SK-MEL-5 (cell line): ENCODE measurements at regions not wholly inside any gene's neighbourhood (a gene's known extent, or its start where the extent isn't known, plus 50 kb on each side); places are given as distances from the start of the nearest gene placed in this dataset.

Experiments
- DNase-seq: peaks from one replicate; pipeline ENCODE4 v3.0.0-alpha.2; 2016; ENCODE audit warnings: low read depth, low spot score
- in situ Hi-C: cut with HindIII; loops from 2 replicates; pipeline ENCODE4 v1.10.0; 2016; ENCODE audit warnings: low sequenced_read_pairs, high pct_unique_total_duplicates, low pct_unique_long_range_greater_than_20kb

DNA sequence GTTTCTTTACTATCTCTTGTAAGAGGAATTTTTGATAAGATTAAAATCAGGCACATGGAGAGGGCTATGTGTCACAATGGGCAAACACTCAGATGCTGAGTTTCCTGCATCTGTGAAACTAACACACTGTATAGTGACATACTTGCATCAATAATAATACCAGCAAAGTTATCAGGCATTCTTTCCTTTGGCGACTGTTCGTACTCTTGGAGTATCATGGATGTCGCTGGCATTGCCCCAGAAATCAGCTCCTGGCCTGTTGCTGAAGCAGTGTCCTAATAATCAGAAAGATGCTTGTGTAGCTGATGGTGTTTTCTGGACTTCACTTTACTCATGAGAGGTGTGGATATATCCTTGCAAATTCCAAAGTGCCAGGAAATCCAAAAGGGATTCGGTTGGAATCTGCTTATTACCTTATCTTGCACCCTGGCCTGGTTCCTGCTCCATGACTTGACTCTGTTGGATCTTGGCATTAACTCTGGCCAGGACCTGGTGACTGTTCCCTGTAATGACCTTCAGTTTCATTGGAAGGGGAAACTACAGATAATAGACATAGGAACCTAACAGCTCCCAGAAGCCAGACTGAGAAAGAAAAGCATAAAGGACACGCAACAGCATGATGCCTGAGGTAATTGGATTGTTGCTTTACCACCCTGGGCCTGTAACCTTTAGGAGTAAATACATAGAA is 762.5 kb upstream of the GRIA3 start:
- no peak for DNase-seq
- in situ Hi-C loops, result no loop called here

DNA sequence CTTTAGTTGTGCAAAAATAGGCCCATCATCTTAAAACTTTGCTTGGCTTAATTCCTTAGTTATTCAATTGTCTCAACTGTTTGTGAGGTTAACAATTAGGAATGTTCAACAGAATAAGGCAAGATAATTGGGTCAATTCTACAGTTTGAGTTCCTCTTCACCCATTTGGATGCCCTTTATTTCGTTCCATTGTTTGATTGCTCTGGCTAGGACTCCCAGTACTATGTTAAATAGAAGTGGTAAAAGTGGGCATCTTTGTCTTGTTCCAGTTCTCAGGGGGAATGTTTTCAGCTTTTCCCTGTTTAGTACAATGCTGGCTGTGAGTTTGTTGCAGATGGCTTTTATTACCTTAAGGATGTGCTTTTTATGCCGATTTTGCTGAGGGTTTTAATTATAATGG is 761.5 kb upstream of the GRIA3 start:
- in situ Hi-C loops, result no loop called here
- DNase-seq, result no peak

DNA sequence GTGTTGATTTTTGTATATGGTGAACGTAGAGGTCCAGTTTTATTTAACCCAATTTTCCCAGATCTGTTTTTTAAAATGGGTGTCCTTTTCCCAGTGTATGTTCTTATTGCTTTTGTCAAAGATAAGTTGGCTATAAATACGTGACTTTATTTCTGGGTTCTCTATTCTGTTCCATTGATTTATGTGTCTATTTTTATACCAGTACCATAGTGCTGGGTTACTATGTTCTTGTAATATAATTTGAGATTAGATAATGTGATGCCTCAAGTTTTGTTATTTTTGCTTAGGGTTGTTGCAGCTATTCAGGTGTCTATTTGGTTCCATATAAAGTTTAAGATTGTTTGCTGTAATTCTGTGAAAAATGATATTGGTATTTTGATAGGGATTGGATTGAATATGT is 749.1 kb upstream of the GRIA3 start:
- DNase-seq, result no peak
- in situ Hi-C loops, result no loop called here

DNA sequence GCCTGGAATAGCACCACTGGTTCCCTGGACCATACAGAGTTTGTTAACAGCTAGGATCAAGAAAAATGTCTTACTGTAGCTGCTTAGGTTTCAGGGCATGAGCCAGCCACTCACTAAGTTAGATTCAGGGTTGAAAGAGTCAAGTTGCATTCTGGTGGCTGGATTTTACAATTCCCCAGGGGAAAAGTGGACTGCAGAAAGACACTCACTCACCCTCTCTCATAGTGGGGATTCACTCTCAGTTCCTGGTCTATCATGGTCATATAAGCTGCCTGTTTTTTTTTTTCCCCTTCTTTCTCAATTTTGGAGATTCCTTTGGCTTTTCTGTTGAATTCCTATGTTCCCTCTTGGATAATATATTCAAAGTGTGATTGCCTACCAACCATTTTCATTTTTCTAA is 744.2 kb upstream of the GRIA3 start:
- DNase-seq, result no peak
- in situ Hi-C loops, result no loop called here

DNA sequence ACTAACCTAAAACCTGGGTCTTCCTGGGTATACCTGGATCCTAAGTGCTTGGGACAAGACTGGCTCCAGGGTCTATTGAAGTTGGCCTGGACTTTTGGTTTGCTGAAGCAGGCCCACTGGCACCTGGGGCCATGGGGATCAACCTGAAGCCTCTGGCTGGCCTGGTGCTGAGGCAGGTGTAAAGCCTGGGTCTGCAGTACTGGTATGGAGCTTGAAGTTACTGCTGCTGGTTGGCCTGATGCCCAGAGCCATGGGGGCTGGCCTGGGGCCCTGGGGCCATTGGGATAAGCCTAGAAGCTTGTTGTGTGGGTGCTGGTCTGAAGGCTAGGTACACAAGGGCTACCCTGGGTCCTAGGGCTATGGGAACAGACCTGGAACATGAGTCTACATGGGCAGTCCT is 743.2 kb upstream of the GRIA3 start:
- in situ Hi-C loops, result no loop called here
- no peak for DNase-seq

DNA sequence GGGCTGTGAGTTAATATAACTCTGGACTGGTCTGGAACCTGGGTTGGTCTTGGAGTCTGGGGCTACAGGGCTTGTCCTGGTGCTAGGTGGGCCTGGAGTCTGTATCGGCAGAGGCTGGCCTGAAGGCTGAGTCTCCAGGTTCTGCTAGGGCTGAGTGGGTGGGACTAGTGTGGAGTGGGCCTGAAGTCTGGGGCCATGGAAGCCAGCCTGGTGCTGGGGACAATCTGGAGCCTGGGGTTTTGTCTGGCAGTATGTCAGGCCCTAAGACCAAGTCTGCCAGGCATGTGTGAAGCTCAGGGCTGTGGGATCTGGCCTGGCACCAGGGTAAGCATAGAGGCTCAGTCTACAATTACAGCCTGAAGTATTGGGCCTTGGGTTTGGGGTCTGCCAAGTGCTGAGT is 742.6 kb upstream of the GRIA3 start:
- in situ Hi-C loops, result no loop called here
- DNase-seq, result no peak

DNA sequence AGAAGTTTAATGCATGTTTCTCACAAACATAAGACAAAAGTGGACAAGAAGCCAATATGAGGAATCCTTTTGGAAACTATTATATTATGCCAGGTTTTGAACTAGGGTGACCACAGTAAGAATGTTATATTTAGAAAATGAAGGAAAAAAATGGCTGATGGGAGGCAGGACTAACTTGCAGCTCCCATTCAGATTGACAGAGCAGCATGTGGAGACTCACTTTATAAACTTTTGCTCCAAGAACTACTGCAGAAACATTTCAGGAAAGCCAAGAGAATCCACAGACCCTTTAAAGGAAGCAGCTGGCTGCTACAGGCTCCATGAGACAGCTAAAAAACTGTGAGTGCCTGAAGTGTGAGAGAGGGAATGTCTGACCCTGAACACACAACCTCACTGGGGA is 738.6 kb upstream of the GRIA3 start:
- in situ Hi-C loops, result no loop called here
- no peak for DNase-seq

DNA sequence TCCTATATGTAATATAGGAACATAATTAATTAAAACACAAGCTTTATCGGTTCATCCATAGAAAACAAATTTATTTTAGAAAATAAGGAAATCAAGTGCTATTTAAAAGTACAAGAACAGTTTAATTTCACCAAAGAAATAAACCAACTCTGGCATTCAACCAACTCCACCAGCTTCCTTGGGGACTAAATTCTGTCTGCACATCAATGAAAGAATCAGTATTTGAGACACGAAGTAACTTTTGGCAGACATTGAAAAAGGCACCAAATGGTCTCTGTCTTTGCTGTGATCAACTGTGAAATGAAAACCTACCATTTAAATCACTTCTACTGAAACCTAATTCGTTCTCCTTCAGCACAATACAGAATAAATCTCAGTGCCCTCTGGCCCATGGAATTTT is 719.7 kb upstream of the GRIA3 start:
- DNase-seq, result no peak
- in situ Hi-C loops, result no loop called here

DNA sequence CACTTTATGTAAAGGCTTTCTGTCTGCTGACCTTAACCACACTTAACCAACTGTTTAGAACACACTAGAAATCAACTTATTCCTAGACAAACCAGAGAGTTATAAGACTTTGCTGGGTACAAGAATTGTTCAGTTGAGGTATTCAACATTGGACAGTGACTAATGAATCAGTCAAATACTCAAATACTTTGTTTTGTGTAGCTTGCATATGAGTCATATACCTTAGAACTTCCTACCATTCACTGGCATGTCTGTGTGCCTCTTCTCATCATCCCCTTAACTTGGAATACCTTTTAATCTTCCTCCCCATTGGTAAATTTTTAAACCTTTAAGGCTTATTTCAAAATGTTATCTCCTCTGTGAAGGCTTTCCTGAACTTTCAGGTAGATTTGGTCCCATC is 708.8 kb upstream of the GRIA3 start:
- DNase-seq, result no peak

DNA sequence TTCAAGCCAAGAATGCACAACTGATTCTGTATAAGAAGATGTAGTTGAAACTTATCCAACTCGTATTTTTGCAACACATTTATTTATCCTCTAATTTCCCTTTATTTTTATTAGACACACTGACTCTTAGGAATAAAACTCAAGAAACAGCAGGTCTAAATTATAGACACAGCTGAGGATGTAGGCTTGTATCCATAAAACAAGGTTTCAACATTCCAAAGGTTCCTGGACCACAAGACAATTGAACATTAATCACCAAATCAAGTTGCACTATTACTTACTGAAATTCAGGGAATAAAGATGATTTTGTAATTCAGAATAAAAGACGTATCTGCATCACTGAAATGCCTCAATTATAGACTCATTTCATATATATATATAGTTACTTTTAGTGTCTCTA is 683.5 kb upstream of the GRIA3 start:
- DNase-seq, result no peak
- in situ Hi-C loops, result no loop called here

More for the DNA sequence above, 708.8 kb upstream of the GRIA3 start:
- in situ Hi-C loops, result no loop called here

DNA sequence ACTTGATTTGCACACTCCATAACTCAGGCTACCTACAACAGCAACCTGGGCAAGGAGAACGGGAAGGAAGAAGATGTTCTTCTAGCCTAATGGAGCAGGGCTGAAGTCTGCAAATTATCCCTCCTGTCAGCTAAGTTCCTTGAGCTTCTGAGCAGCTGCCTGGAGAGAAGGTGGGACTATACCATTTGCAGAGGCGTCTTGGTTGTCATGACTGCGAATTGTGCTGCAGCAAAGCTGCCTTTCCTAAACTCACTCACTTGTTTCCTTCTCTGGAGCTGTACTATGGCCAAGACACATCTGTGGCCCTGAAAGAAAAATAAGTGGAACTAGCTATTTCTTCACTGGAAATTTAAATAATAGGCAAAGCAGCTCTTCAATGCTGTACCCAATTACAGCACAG is 682.4 kb upstream of the GRIA3 start:
- in situ Hi-C loops, result no loop called here
- no peak for DNase-seq

DNA sequence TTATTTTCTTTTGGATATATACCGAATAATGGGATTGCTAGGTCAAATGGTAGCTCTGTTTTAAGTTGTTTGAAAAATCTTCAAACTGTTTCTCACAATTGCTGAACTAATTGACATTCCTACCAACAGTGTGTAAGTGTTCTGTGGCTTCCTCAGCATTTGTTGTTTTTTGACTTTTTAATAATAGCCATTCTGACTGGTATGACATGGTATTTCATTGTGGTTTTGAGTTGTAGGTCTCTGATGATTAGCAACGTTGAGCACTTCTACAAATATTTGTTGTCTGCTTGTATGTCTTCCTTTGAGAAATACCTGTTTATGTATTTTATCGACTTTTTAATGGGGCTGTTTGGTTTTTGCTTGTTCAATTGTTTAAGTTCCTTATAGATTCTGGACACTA is 680.1 kb upstream of the GRIA3 start:
- in situ Hi-C loops, result no loop called here
- no peak for DNase-seq

DNA sequence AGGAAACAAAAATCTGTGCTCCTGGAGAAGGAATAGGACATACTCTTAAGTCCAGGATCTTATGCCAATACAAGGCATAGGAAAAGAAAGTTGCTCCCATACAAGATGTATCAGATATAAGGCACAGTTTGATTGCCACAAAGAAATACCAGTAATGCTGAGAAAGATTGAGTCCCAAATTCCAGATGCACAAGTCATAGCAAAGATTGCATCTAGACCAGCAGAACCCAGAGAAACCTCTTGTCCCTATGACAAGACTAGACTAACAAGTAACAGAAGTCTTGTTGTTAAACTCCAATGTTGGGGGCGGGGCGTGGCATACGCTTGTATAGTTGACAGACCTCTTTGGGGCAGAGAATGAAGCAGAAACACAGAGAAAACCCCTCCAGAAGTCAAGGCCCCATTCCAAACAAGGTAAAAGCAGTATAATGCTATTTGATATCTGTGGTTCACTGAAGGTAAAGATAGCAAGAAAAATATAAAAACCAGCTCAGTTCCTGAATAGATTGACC is 671.5 kb upstream of the GRIA3 start:
- in situ Hi-C loops, result no loop called here
- no peak for DNase-seq

DNA sequence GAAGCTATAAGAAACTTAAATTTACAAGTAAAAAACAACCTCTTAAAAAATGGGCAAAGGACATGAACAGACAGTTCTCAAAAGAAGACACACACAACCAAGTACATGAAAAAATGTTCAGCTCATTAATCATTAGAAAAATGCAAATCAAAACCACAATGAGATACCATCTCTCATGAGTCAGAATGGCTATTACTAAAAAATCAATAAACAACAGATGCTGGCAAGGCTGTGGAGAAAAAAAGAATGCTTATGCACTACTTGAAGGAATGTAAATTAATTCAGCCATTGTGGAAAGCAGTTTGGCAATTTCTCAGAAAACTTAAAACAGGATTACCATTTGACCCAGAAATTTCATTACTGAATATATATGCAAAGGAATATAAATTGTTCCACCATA is 666.3 kb upstream of the GRIA3 start:
- DNase-seq, result no peak
- in situ Hi-C loops, result no loop called here

DNA sequence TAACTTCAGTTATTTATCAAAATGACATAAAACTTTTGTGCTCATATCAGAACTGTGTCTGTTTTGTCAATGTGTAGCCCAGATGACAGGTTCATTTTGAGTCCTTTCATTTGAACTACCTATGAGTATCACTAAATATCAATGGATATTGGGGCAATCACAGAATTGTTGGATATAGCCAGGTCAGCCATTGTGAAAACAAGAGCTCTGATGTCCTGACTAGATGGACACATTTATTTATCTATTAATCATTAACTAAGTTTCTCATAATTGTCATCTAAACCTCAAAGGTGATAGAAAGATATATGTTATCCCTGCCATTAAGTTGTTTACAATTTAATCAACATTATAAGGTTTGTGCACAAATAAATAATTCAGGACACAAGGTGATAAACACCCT is 638.3 kb upstream of the GRIA3 start:
- no peak for DNase-seq
- in situ Hi-C loops, result no loop called here

DNA sequence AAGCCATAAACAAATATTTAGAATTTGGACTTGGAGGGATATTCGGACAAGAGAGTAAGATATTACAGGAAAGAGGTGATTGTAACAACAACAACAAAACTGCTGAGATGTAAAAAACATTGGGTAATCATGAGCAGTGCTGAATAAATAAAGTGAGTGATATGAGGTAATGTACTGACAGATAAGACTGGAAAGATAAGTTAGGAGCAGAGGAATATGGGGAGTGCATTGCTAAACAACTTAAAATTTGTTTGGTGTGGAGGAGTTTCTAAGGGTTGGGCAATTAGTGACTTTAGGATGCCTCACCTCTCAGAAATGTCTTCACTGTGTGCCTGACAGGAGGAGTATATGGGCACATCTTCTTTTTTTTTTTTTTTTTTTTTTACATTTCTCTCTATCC is 637.8 kb upstream of the GRIA3 start:
- in situ Hi-C loops, result no loop called here

DNA sequence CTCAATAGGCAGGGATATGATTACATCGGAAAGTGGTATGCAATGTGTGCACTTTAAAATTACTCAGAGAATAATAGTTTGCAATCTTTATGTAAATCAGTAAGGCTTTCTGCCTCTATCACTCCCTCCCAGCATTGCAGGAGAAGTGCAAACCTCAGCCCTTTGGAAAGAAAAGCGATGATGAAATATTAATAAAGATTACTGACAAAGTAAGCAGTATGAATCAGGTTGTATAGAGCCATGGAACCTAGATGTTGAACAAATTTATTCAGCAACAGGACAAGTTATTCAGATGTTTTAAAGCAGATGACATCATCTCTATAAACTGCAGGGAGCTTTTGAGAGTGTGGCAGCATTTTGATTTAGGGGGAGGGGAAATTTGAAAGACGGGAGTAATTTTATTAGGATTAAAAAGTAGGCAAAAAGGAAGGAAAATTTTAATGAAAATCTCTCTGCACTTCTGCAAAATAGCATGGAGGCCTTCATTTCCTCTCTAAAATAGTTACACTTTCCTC is 631.7 kb upstream of the GRIA3 start:
- in situ Hi-C loops, result no loop called here
- no peak for DNase-seq

More for the DNA sequence above, 637.8 kb upstream of the GRIA3 start:
- no peak for DNase-seq

DNA sequence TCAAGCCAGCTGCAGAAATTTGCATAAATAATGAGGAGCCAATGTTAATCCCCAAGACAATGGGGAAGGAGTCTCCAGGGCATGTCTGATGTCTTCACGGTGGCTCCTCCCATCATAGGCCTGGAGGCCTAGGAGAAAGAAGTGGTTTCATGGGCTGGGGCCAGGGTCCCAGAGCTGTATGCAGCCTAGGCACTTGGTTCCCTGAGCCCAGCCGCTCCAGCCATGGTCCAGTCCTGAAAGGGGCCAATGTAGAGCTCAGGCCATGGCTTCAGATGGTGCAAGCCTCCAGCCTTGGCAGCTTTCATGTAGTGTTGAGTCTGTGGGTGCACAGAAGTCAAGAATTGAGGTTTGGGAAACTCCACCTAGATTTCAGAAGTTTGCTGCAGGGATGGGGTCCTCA is 628.2 kb upstream of the GRIA3 start:
- no peak for DNase-seq
- in situ Hi-C loops, result no loop called here

DNA sequence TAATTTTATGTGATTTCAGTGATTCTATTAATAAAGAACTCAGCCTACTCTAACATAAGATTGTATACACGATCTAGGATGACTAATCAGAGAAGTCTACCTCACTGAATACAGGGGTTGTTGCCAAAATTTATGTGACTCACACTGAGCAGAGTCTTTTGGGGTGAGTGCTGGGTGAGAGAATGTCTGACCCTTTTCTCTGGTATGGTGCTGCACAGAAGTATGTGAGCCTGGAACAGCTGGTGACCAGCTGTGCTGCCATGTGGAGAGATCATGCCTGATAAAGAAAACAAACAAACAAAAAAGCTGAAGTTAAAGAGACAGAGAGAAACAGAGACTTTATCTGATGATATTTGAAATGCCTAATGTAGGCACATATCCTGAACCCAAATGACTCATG is 618.1 kb upstream of the GRIA3 start:
- DNase-seq, result no peak
- in situ Hi-C loops, result no loop called here

DNA sequence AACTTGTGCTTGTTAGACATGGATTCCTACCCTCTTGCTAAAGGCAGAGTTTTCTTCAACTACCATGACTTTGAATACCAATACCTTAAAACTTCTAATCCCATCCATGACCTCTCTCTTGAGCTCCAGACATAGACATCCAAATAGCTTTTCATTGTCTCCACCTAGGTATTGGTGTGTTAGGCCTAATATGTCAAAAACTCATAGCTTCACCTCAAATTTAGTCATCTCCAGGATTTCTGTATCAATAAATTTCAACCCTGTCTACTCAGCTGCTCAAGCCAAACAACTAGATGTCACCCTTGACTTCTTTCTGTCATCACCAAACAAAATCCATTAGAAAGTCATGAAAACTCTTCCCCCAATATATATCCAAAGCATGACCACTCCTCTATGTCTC is 617.7 kb upstream of the GRIA3 start:
- DNase-seq, result no peak
- in situ Hi-C loops, result no loop called here
